NB4 (cell line): ENCODE measurements at regions not wholly inside any gene's neighbourhood (a gene's known extent, or its start where the extent isn't known, plus 50 kb on each side); places are given as distances from the start of the nearest gene placed in this dataset.

ENCODE experiments used
- CTCF ChIP-seq: IDR thresholded peaks from one replicate; pipeline ENCODE4 v1.5.1; 2012; ENCODE audit warnings: low read depth, low read length
- MAX ChIP-seq: IDR thresholded peaks from 2 replicates; pipeline ENCODE4 v1.6.1; 2011; ENCODE audit warnings: low read depth, low read length
- POLR2A ChIP-seq: IDR thresholded peaks from 2 replicates; pipeline ENCODE4 v1.6.1; 2011; ENCODE audit warnings: mild to moderate bottlenecking; ENCODE audit not compliant: insufficient read length; ENCODE audit errors: extremely low read depth

DNA sequence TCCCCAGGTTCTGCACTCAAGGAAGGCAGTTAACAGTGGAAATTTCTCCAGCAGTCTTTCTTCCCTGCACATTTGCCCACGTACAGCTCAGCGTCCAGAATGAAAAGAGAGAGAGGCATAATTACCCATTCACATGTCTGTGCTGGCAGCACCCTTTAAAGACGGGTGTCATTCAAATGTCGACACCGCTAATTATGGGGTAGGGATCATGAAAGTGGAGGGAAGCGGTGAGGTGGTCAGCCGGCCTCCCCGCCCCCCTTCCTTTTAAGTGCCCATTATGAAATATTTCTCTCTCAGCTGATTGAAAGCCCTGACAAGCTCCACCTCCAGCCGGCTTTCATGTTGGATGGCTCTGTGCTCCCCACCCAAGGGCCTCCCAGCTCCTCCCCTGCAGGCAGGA lies 246.1 kb downstream of the BMP7 start:
- TF ChIP-seq CTCF = no peak
- peak; percentile 55; the same call in 1 of the 2 replicates for TF ChIP-seq MAX
- TF ChIP-seq POLR2A = no peak
